ENCODE measurements at regions not wholly inside any gene's neighbourhood (a gene's known extent, or its start where the extent isn't known, plus 50 kb on each side); places are given as distances from the start of the nearest gene placed in this dataset.
"Not testable (repeated sequence)": the region's sequence is repeated elsewhere in the genome, so short reads cannot be mapped to it uniquely, and the experiment has no call there.

DNA sequence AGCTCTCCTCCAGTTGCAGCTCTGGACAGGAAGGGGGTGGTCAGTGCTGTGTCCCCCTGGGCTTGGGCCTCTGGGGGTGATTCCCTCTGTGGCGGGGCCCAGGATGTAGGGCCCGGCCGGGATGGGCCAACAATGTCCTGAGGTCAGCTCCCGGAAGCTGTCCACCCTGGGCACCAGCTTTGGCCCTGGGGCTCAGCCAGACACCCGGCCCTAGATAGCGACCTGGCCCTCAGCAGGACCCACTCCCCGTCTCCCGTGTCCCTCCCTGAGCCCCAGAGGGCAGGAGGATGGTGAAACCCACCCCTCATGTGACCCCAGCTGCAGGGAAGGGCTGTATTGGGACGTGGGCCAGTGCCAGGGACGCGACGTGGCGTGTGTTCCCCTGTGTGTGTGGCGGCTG lies 96.8 kb downstream of the TMEM121 start:
- not testable (repeated sequence) for DNase-seq

- not testable (repeated sequence) for DNase-seq
Observed at GRCh38 chr14:105624346-105624745, 98.0 kb downstream of the TMEM121 start.

- DNase-seq = not testable (repeated sequence)
Observed at GRCh38 chr14:105624749-105625434, 98.5 kb downstream of the TMEM121 start.

- DNase-seq = not testable (repeated sequence)
Observed at GRCh38 chr14:105625448-105625847, 99.1 kb downstream of the TMEM121 start.

GRCh38 chr14:105626111-105626510 lies 99.7 kb downstream of the TMEM121 start:
- DNase-seq = not testable (repeated sequence)

- DNase-seq = not testable (repeated sequence)
Observed at GRCh38 chr14:105626651-105627050, 100.3 kb downstream of the TMEM121 start.

- not testable (repeated sequence) for DNase-seq
Observed at GRCh38 chr14:105627287-105627686, 100.9 kb downstream of the TMEM121 start.

GRCh38 chr14:105627701-105628100 lies 101.3 kb downstream of the TMEM121 start:
- no peak for DNase-seq

GRCh38 chr14:105628126-105628525 lies 101.7 kb downstream of the TMEM121 start:
- DNase-seq = not testable (repeated sequence)

DNA sequence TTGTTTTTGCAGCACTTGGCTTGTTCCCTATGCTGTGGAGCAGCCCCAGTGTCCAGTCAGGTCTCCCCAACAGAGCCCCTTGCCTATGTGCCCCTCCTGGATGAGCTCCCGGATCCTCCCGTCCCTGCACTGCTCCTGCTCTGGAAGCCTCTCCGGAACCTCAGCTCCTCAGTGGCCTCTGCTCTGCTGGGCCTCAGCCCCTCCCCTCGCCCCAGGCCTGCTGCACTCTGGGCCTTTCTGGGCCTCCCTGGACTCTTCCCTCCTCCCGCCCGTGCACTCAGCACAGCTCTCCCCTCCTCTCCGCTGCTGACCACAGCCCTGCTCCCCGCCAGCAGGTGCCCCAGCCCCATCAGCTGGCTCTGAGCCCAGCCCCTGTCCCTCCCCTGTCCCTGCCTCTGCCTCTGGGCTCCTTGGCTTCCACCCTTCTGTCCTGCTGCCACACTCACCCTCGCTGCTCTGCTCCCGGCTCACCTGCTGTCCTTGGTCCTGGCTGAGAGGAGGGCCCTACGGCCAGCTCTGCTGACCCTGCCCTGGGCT lies 102.2 kb downstream of the TMEM121 start:
- DNase-seq = not testable (repeated sequence)

DNA sequence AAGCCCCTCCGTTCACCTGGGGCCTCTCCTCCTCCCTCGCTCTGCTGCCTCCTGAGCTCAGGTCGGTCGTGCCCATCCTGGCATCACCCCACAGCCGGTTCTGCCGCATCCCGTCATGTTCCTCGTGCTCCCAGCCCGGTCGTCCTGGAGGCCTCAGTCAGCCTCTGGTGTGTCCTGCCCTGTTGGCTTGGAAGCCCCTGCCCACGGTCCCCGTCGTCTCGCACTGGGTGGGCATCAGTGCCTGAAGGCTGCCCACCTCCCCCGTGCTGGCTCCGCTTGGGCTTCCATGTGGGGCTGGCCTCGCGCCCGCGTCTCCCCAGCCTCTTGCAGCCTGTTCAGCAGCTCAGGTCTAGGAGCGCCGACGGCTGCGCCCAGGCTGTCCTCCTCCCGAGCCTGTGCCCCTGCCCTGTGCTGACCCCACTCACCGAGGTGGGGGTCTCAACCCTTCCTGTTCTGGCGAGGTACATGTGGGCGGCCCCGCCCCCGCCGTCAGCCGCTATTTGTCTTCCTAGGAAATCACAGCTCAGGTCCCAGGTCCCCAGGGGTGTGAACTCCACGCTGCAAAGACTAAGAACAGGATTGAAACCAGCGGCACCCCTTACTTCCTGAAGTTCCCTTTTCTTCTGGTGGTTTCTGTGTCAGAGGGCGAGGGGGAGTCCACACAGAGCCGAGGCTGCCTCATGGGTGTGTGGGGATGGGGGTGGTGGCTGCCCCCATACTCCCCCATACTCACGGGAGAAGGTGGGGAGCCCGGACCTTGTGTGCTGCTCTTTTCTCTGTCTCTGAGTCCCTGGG lies 102.9 kb downstream of the TMEM121 start:
- DNase-seq = not testable (repeated sequence)

- no peak for DNase-seq
Observed at GRCh38 chr14:105629886-105630215, 103.5 kb downstream of the TMEM121 start.

GRCh38 chr14:105630293-105630934 lies 104.0 kb downstream of the TMEM121 start:
- DNase-seq = not testable (repeated sequence)

DNA sequence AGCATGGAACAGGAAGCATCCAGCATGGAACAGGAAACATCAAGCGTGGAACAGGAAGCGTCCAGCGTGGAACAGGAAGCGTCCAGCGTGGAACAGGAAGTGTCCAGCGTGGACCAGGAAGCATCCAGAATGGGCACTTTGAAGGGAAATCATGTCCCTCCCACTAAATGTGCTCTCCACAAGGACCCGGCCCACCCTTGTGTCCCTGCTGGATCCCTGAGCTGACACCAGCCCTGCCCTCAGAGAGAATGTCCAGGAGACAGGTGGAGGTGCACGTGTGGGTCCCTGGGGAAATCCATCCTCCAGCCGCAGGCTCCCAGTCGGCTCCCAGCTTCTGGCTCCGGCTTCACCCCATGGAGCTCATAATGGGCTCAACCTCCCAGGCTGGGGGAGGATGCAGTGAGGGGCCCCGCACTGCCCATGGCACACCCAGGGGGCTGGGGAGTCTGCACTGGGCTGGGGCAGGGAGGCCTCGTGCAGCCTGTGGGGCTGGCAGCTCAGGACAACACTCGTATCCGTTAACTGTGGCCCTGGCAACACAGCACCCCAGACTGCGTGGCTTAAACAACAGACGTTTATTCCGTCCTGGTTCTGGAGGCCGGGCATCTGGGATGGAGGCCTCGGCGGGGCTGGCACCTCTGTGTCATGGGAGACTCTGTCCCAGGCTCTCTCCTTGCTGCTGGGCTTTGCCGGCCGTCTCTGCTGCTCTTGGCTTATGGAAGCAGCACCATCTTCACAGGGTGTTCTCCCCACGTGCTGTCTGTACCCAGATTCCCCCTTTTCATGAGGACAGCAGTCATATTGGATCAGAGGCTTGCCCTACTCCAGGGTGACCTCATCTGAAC lies 104.8 kb downstream of the TMEM121 start:
- DNase-seq = not testable (repeated sequence)

DNA sequence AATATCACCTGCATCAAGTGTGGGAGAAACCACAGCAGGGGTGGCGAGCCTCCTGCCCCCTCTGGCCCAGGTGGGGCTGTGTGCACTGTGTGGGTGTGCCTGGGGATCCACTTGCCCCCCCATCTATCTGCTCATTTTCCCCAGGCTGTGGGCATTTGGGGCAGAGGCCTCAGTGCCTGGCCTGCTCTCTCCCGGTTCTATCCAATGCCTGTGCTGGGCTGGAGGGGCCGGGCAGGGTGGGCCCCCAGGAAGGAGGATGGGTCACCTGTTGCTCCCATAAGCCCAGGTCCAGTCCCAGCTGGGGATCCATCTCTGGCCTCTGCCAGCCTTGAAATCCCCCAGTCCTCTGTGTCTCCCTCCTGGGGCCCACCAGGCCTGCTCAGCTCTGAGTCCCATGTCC lies 105.6 kb downstream of the TMEM121 start:
- no peak for DNase-seq

- not testable (repeated sequence) for DNase-seq
Observed at GRCh38 chr14:105633596-105633995, 107.2 kb downstream of the TMEM121 start.

DNA sequence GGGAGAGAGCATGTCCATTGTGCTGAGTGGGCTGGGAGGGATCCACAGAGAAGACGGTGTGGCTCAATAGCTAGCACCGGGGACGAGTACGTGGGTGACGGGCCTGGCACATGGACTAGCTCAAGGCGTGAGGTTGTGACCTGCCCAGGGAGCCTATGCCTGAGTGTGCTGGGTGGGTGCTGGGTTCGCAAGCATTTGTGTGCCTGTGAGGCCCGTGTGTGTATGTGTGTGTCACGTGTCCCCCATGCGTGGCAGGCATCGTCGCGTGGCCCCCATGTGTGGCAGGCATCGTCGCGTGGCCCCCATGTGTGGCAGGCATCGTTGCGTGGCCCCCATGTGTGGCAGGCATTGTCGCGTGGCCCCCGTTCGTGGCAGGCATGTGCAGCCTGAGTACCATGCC lies 109.2 kb downstream of the TMEM121 start:
- no peak for DNase-seq

DNA sequence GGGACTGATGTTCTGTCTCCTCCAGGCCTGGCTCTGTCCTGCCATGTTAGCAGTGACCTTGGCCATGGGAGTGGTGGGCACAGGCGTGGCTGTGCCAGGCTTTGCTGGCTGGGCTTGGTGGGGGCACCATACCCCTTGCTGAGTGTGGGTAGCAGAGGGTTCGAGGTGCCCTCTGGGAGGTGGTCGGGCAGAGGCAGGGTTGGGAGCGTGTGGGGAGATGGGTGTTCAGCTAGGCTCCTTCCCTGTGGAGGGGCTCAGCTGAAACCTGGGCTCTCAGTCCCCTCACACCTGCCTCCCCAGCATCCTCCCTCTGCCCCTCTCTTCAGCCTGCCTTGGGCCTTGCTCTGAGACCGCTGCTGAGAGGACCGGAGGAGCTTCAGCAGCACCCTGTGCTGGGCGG lies 109.6 kb downstream of the TMEM121 start:
- not testable (repeated sequence) for DNase-seq

DNA sequence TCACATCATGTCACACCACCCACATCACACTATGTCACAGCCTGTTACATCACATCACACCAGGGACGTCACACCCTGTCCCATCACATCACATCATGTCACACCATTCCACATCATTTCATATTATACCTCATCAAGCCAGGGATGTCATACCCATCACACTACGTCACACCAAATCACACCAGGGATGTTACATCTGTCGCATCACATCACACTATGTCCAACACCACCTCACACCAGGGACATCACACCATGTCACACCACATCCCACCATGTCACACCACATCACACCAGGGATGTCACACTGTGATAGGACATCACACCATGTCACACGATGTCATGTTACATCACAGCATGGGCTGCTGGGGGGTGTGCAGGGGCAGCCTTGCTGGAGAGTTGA lies 110.6 kb downstream of the TMEM121 start:
- DNase-seq = no peak

DNA sequence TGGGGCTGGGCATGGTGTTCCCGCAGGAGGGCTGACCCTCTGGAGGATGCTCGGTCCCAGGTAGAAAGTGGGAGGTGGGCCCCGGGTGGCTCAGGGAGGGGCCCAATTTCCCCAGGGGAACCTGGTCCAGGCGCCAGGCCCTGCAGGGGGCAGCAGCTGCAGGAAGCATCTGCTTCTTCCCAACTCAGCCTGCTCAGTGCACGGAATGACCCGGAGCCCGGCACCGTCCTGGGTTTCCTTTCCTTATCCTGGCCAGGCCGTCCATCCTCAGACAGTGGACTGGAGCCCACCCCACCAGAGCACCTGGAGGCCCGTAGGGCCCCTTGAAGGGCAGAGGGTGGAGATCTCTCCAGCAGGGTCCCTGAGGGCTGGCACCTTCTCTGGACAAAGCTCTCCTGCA lies 111.0 kb downstream of the TMEM121 start:
- not testable (repeated sequence) for DNase-seq

DNA sequence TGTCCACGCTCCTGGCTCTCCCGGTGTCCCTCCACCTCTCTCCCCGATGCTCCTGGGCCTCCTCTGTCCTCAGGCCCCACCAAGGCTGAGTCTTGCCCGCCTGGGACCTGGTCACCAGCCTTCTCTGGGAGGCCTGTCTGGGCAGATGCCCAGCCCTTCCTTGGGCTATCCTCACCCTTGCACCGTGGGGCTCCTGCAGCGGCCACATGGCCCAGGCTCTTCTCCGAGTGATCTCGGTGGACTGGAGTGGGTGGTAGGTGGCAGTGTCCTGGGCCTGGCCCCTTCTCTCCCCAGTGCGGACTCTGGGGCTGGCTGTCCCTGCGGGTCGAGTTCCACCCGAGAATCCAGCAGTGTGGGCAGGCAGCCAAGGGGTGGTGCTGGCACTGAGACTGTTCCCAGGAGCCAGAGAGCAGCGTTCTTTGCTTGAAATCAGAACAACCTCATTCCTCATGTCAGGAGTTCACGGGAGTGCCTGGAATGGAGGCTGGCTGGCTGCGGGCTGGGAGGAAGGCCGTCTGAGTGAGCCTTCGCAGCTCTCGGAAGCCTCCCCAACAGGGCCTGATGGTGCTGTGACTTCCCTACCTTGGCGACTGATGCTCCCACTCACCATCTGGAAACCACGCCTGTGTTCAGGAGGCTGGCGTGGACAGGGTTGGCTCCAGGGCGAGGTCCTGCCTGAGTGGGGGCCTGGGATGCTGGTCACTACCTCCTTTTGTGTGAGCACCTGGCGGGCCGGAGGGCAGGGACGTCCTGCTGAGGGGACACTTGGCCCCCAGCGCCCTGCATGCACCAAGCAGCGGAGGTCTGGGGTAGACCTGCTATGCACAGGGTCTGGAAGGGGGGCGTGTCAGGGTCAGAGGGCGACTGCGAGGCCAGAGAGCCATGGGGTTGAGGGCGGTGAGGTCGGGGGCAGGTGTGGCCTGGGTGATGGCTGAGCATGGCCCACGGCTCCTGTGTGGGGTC lies 113.9 kb downstream of the TMEM121 start:
- DNase-seq = not testable (repeated sequence)
